Thyroid gland (tissue), 4 donors: ENCODE measurements at regions not wholly inside any gene's neighbourhood (a gene's known extent, or its start where the extent isn't known, plus 50 kb on each side); places are given as distances from the start of the nearest gene placed in this dataset.

ENCODE experiments used
- CTCF ChIP-seq, 6 experiments: fragments of 200-600 bp in 3 of 6; fragments of 450-650 bp in 3 of 6; sonication (generic) in 3 of 6; IDR thresholded peaks; one replicate each; pipeline ENCODE4 v1.5.1; 2016 to 2019; ENCODE audit warnings: antibody characterized with exemption in 6 of 6, mild to moderate bottlenecking in 2 of 6, inconsistent platforms in 1 of 6, moderate library complexity in 1 of 6
- POLR2A ChIP-seq, 2 donors: fragments of 450-650 bp; IDR thresholded peaks; one replicate each; pipeline ENCODE4 v1.6.1; 2017; ENCODE audit warnings: antibody characterized with exemption in 2 of 2, mild to moderate bottlenecking in 2 of 2, moderate library complexity in 1 of 2

- no peak for TF ChIP-seq CTCF (IDR thresholded peaks at IDR 0.05)
- TF ChIP-seq POLR2A (IDR thresholded peaks at IDR 0.05), result no peak
Observed at GRCh38 chr4:156019246-156019645, 65.6 kb upstream of the CTSO start.
